Fibroblast of villous mesenchyme (primary cell): ENCODE measurements at regions not wholly inside any gene's neighbourhood (a gene's known extent, or its start where the extent isn't known, plus 50 kb on each side); places are given as distances from the start of the nearest gene placed in this dataset.

ENCODE experiments used
- DNase-seq: peaks from one replicate; pipeline ENCODE4 v3.0.0-alpha.2; 2010; ENCODE audit warnings: low read depth
- H3K4me3 ChIP-seq: 2 replicates; pipeline ENCODE4 v1.5.1; 2011; ENCODE audit warnings: low read depth, mild to moderate bottlenecking, low read length
- CTCF ChIP-seq: IDR thresholded peaks from 2 replicates; pipeline ENCODE4 v1.5.1; 2012; ENCODE audit warnings: low read depth, mild to moderate bottlenecking, low read length; ENCODE audit not compliant: insufficient read depth

GRCh38 chr12:115114140-115114539, 430.2 kb upstream of the TBX3 start:
- no peak for DNase-seq
- no peak overlapping the region for H3K4me3 ChIP-seq
- TF ChIP-seq CTCF, result no peak

- no peak overlapping the region for H3K4me3 ChIP-seq
- DNase-seq, result no peak
- TF ChIP-seq CTCF, result no peak
Observed at GRCh38 chr12:115109863-115110262, 425.9 kb upstream of the TBX3 start.

- no peak overlapping the region for H3K4me3 ChIP-seq
- DNase-seq, result no peak
- no peak for TF ChIP-seq CTCF
Observed at GRCh38 chr12:115108129-115109100, 424.4 kb upstream of the TBX3 start.

- peak; percentile 98 for DNase-seq
- H3K4me3 ChIP-seq, result no peak overlapping the region
- no peak for TF ChIP-seq CTCF
Observed at GRCh38 chr12:115103884-115104883, 420.2 kb upstream of the TBX3 start.

GRCh38 chr12:115102450-115102849, 418.5 kb upstream of the TBX3 start:
- no peak for DNase-seq
- no peak overlapping the region for H3K4me3 ChIP-seq
- TF ChIP-seq CTCF, result no peak

GRCh38 chr12:115101520-115101919, 417.5 kb upstream of the TBX3 start:
- DNase-seq, result no peak
- H3K4me3 ChIP-seq, result no peak overlapping the region
- TF ChIP-seq CTCF, result no peak
